GM21381 (cell line): ENCODE measurements at regions not wholly inside any gene's neighbourhood (a gene's known extent, or its start where the extent isn't known, plus 50 kb on each side); places are given as distances from the start of the nearest gene placed in this dataset.
A peak's percentile ranks its signal among the peaks of the same experiment; 100 is the strongest.

Source experiments
- ATAC-seq: cut with Tn5 transposase; IDR thresholded peaks from one replicate; pipeline ENCODE4 v1.9.1; 2021; ENCODE audit warnings: mild to moderate bottlenecking, moderate library complexity; ENCODE audit not compliant: unreplicated experiment

- ATAC-seq, result no peak
Measured at GRCh38 chr9:99573085-99573484, 248.6 kb upstream of the NR4A3 start.

DNA sequence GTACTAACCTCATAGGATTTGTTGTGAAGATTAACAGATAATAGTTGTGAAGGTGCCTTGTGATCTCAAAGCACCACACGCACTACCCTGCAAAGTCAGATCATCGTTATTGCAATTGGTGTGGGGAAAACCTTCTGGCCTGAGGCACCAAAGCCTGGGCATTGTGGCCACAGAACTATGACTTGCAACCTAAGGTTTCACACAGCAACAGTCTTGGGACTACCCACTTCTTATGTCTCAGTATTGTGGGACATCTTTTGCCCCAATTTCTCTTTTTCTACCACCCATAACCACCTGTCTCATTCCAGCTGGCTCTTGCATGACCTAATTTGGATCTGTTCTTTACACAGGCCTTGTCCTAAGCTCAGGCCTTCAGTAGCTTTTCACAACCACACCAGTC, 247.8 kb upstream of the NR4A3 start:
- ATAC-seq, result no peak

DNA sequence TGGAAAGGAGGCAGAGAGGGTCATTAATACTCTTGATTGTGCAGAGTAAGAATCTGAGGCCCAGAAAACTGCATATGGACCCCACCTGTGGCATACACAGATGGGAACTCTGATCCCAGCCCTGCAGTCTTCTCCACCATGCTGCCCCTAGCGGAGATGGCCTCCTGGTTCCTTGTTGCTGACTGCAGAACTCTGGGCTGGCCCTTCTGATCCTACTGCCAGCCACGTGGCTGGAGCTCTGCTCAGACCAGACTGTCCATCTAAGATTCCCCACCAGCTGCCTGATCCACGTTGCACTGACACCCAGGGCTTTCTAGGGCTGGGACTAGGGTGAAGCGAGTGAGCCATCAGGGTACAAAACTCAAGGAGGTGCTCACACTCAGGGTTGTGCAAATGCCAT, 245.7 kb upstream of the NR4A3 start:
- ATAC-seq, result no peak

- ATAC-seq, result no peak
Measured at GRCh38 chr9:99576876-99577275, 244.8 kb upstream of the NR4A3 start.

- no peak for ATAC-seq
Measured at GRCh38 chr9:99577351-99577750, 244.3 kb upstream of the NR4A3 start.

GRCh38 chr9:99578666-99579065, 243.0 kb upstream of the NR4A3 start:
- ATAC-seq, result no peak

DNA sequence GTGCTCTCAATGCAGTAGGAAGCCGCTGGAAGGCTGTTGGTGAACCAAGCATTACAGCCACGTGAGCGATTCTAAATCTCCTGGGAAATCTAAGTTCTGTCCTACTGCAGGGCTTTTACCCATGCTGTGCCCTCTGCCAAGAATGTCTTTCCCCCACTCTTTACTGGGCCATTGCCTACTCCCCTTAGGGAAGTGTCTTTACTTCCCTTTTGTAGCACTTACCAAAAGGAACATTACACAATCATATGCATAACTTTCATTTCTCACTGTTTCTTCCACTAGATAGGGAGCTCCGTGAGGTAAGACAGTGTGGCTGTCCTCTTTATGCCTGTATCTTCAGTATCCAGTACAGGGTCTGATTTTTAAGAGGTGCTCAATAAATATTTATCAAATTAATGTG, 241.7 kb upstream of the NR4A3 start:
- ATAC-seq, result no peak

- no peak for ATAC-seq
Measured at GRCh38 chr9:99582814-99583213, 238.9 kb upstream of the NR4A3 start.

DNA sequence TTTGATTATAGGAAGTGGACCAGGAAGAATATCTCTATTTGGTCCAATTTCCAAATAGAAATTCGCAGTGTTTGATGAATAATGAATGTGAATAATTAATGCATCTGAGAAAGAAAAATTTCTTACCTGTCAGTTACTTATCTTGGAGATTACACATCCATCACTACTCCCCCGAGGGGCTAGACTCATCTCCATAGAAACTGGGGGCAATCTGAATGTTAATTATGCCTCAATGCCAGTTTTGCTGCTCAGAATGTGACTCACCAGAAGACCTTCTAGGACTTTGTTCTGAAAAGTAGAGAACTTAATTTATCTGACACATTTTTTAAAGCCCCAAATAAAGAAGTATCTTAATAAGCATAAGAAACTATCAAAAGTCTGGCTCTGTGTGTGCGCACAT, 233.4 kb upstream of the NR4A3 start:
- ATAC-seq, result no peak

- ATAC-seq, result no peak
Measured at GRCh38 chr9:99588747-99589146, 232.9 kb upstream of the NR4A3 start.

DNA sequence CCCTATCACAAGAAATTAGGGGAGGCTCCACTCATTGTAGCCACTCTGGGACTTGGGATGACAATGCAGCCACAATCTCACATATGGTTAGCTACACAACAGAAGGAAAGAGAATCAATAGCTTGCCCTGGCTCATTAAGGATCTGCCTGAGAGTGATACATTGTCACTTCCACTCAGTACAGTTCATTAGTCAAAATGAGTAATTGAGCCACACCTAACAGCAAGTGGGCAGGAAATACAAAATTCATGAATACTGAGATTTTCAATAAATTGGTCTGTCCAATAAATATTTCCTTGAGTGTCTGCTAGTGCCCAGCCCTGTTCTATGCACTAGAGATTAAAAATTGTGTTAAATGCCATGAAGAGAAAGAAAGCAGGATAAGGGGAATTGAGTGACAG, 231.3 kb upstream of the NR4A3 start:
- ATAC-seq, result no peak

- ATAC-seq, result peak; percentile 38
Measured at GRCh38 chr9:99590840-99591239, 230.8 kb upstream of the NR4A3 start.

DNA sequence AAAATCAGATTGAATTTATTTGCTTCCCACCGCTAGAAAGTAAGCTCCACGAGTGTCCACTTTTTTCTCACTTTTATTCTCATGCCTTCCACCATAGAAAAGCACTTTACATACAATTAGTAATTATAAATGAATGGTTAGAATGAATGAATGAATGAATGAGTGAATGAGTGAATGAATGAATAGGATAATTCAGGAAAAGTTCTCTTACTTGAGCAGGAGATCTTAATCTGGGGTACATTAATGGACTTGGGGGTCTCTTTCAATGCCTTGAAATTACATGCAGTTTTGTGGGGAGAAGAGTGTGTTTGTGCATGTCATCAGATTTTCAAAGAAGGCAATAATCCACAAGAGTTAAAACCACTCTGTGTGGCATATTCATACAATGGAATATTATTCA, 229.9 kb upstream of the NR4A3 start:
- no peak for ATAC-seq

DNA sequence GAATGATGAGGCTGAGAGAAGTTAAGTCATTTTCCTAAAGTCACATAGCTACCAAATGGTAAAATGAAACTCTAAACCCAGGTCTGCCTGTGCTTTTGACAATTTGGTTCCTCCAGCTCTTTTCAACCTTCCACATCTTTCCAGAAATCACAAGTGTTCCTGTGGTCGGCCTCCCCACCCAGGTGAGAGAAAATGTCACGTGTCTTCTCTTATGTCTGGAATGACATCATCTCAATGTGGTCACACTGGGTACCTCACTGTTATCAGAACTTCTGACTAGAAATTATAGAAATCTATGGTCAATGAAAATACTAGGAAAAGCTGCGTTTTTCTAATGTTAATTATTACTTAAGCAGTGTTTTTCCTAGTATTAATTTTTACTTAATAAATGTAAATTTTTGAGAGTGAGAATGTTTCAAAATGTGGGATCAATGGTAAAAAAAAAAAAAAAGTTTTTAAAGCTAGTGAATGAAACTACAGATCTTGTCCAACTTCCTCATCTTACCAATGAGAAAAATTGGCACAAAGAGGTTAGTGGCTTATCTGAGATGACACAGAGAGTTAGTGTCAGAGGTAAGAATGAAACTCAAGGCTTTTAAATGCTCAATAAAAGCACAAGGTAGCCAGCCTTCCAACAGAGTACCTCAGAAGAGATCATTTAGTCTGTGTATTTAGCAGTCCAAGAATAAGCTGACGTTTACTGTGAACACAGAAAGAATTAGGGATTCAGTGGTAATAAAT, 228.7 kb upstream of the NR4A3 start:
- ATAC-seq, result no peak

- ATAC-seq, result no peak
Measured at GRCh38 chr9:99593610-99594009, 228.1 kb upstream of the NR4A3 start.

GRCh38 chr9:99594056-99594780, 227.5 kb upstream of the NR4A3 start:
- ATAC-seq, result no peak

- ATAC-seq, result peak; percentile 46
Measured at GRCh38 chr9:99595796-99596195, 225.9 kb upstream of the NR4A3 start.

DNA sequence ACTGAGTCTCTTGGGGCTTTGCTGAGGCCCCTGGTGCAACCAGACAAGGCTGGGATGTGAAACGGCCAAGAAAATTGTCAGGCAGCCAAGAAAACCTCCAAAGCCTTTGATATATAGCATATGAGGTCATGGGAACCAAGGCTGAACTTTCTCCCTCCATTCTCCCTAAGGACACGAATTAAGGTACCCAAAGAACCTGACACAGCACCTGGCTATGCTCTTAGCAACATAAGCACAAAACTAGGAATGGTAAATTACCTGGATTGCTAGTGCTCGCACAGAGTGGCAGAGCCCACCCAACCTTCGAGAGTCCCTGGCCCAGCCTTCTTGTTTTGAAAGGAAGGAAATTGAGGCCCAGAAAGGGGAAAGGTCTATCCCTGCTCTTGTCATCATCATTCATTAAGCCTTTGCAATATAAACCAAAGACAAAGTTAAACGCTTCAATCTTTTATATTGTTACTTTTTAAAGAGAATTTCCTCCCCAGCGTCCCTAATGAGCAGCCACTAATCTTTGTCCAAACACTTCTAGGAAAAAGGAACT, 220.0 kb upstream of the NR4A3 start:
- no peak for ATAC-seq

DNA sequence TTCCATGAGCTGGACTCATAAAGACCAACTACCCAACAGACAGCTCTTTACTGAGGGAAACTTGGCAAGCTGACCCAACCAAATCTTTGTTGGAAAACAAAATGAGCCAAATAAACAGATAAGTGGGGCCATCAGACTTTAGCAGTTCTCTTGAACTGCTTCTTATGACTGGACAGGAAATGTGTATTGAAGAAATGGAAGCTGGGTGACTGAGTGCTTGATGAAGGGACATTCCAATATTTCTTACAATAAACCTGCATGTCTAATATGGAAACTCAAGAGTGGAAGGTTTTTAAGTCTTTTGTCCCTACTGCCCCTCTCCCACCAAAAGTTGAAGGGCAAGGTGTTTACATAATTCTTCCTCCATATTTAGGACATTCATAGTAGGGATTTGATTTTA, 218.8 kb upstream of the NR4A3 start:
- no peak for ATAC-seq

- no peak for ATAC-seq
Measured at GRCh38 chr9:99605016-99605743, 216.5 kb upstream of the NR4A3 start.

GRCh38 chr9:99606296-99606695, 215.4 kb upstream of the NR4A3 start:
- no peak for ATAC-seq

DNA sequence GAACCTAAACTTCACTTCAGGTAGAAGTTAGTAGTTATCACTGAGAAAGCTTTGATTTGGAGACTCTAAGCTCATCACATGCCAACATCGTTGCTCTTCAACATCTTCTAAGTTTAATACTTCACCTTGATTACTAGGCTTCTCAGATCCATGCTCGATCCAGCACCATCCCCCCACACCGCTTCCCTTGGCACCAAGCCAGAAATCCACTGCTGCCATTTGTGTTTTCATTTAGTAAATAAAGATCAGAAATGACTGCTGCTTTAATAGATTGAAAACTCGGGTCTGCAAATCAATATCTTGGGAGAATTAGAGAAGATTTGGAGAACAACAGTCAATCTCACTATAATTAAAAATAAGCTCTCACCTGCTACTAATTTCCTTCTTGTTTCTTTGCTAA, 214.7 kb upstream of the NR4A3 start:
- no peak for ATAC-seq
